ENCODE measurements at regions not wholly inside any gene's neighbourhood (a gene's known extent, or its start where the extent isn't known, plus 50 kb on each side); places are given as distances from the start of the nearest gene placed in this dataset.

DNA sequence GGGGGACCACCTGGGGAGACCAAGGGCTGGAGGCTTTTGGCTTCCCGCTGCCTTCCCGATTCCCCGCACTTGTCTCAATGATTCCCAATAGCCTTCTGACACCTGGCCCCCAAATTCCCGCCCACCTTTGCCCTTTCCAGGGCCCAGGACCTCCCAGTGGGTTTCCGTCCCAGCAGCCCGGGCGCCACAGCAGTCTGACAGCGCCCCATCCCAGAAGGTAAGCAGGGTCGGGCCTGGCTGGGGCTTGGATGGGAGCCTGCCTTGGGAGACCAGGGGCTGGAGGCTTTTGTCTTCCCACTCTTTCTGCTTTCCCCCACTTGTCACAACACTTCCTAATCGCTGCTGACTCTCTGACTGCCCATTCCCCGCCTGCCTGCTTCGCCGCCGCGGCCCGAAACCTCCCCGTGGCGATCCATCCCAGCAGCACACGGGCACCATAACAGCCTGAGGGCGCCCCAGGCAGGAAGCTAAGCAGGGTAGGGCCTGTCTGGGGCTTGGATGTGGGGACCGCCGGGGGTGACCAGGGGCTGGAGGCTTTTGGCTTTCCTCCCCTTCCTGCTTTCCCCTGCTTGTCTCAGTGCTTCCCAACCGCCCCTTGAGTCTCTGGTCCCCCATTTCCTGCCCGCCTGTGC lies 2289.3 kb downstream of the TP53TG3F start:
- no peak overlapping the region for H4K5ac ChIP-seq (ENCODE audit: insufficient read length, low read depth, low read length)
- no peak overlapping the region for H3K4ac ChIP-seq (ENCODE audit: low read depth, low read length)
- H2AFZ ChIP-seq (ENCODE audit: low read length): no peak overlapping the region
- no peaks in the 10 kb centered on the region for H3K79me2 ChIP-seq (ENCODE audit: insufficient read depth, low read length)
- Mint-ChIP-seq H3K27me3 (ENCODE audit: low read depth) (peaks cover 1% of the 10 kb centered on the region), H3K4me3 (no peak overlapping the region), H3K4me1 (no peaks in the 10 kb centered on the region), H3K27ac (no peak overlapping the region; a peak in 1 of 7 replicates), H3K36me3 (ENCODE audit: insufficient read depth in 1 of 3, low read depth in 3 of 3) (peaks cover 15 to 18% (median 17%) of the 10 kb centered on the region in 3 experiments), H3K9me3 (peaks cover 88 to 98% of the 10 kb centered on the region in 2 experiments)
- WGBS (ENCODE audit: extremely low coverage, insufficient read length, low lambda C conversion rate): no CpG with 5 or more reads among the region's 24 CpGs
- H3K4me1 ChIP-seq (ENCODE audit: insufficient read depth, low read length): no peaks in the 10 kb centered on the region
- no peak overlapping the region for H3K23ac ChIP-seq (ENCODE audit: insufficient read length, low read depth, low read length)
- no peak for DNase-seq
- H4K91ac ChIP-seq (ENCODE audit: insufficient read length, low read depth, low read length): no peak overlapping the region
- H2AK5ac ChIP-seq (ENCODE audit: insufficient read length, low read length): no peak overlapping the region
- no peak overlapping the region for H3K18ac ChIP-seq (ENCODE audit: insufficient read length, low read depth, low read length)
- no peak overlapping the region for H2BK12ac ChIP-seq (ENCODE audit: insufficient read length, low read depth, low read length)
- H3K23me2 ChIP-seq (ENCODE audit: insufficient read length, low read depth, low read length, poor library complexity, severe bottlenecking): no peaks in the 10 kb centered on the region
- no peak overlapping the region for H3K14ac ChIP-seq (ENCODE audit: insufficient read depth, low read length)
- H4K20me1 ChIP-seq (ENCODE audit: control insufficient read depth, insufficient read depth, insufficient read length): no peaks in the 10 kb centered on the region
- H3K9me3 ChIP-seq (ENCODE audit: control insufficient read depth, low read depth, low read length): peaks cover 97% of the 10 kb centered on the region
- no peak overlapping the region for H4K8ac ChIP-seq (replicated peaks; ENCODE audit: insufficient read length, low read depth, low read length)
- no peak overlapping the region for H2BK15ac ChIP-seq (ENCODE audit: low read depth, low read length)
- no peak overlapping the region for H2BK120ac ChIP-seq (ENCODE audit: low read depth, low read length, poor library complexity, severe bottlenecking)
- no peak overlapping the region for H3K9ac ChIP-seq (ENCODE audit: extremely low read depth, insufficient read length, low read length)
- H3K27ac ChIP-seq (ENCODE audit: insufficient read length, low read depth, low read length): no peak overlapping the region
- H2BK20ac ChIP-seq (ENCODE audit: low read depth, low read length, poor library complexity, severe bottlenecking): no peak overlapping the region
- no peaks in the 10 kb centered on the region for H3K27me3 ChIP-seq (ENCODE audit: insufficient read depth, low read length)
- no peaks in the 10 kb centered on the region for H3K79me1 ChIP-seq (ENCODE audit: insufficient read depth, low read depth, low read length, poor library complexity, severe bottlenecking)
- no peak overlapping the region for H2BK5ac ChIP-seq (ENCODE audit: insufficient read length, low read length)
- no peak overlapping the region for H3K56ac ChIP-seq (ENCODE audit: insufficient read length, low read depth, low read length)
- no peak overlapping the region for H3T11ph ChIP-seq (ENCODE audit: low read length)
- TF ChIP-seq, protein P1, sequence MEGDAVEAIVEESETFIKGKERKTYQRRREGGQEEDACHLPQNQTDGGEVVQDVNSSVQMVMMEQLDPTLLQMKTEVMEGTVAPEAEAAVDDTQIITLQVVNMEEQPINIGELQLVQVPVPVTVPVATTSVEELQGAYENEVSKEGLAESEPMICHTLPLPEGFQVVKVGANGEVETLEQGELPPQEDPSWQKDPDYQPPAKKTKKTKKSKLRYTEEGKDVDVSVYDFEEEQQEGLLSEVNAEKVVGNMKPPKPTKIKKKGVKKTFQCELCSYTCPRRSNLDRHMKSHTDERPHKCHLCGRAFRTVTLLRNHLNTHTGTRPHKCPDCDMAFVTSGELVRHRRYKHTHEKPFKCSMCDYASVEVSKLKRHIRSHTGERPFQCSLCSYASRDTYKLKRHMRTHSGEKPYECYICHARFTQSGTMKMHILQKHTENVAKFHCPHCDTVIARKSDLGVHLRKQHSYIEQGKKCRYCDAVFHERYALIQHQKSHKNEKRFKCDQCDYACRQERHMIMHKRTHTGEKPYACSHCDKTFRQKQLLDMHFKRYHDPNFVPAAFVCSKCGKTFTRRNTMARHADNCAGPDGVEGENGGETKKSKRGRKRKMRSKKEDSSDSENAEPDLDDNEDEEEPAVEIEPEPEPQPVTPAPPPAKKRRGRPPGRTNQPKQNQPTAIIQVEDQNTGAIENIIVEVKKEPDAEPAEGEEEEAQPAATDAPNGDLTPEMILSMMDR (conservative IDR thresholded peaks at IDR 0.05): no peak
- H3K4me2 ChIP-seq (ENCODE audit: insufficient read depth, insufficient read length, low read length): no peak overlapping the region

All from H9 (cell line).